OCI-LY7 (cell line): ENCODE measurements at regions not wholly inside any gene's neighbourhood (a gene's known extent, or its start where the extent isn't known, plus 50 kb on each side); places are given as distances from the start of the nearest gene placed in this dataset.

Experiments
- BruUV-seq: library from RNA; stranded (reverse); fragments of 400-500 nt; replicated peaks from 2 replicates; lab custom pipeline; 2021; lab: Mats Ljungman, UMichigan
- CTCF ChIA-PET: fragments of 300-600 bp; sonication (Branson Sonifier 250); formaldehyde crosslinking; loops from one replicate; lab custom pipeline; 2022; ENCODE audit warnings: antibody characterized with exemption; ENCODE audit not compliant: unreplicated experiment; lab: Charles Lee
- POLR2A ChIA-PET: fragments of 300-600 bp; sonication (Branson Sonifier 250); formaldehyde crosslinking; loops from one replicate; lab custom pipeline; 2022; ENCODE audit warnings: antibody characterized with exemption; lab: Charles Lee
- DNase-seq: peaks from one replicate; pipeline ENCODE4 v3.0.0-alpha.2; 2015; ENCODE audit warnings: low spot score
- H2AFZ ChIP-seq: fragments of 200-600 bp; sonication (generic), shearing (Covaris generic); 2 replicates; pipeline ENCODE4 v1.6.1; 2014; ENCODE audit warnings: mild to moderate bottlenecking, antibody characterized with exemption, low read length, moderate library complexity
- H3K27ac ChIP-seq: fragments of 200-600 bp; sonication (generic); 2 replicates; pipeline ENCODE4 v1.5.1; 2014; ENCODE audit warnings: mixed run types, low read depth, mild to moderate bottlenecking, moderate library complexity, low read length, inconsistent platforms; ENCODE audit not compliant: poor library complexity, severe bottlenecking
- H3K36me3 ChIP-seq: fragments of 200-600 bp; sonication (generic); 2 replicates; pipeline ENCODE4 v1.6.1; 2014; ENCODE audit warnings: mild to moderate bottlenecking, antibody characterized with exemption, low read length, moderate library complexity, mixed read lengths; ENCODE audit not compliant: insufficient read depth
- H3K4me1 ChIP-seq: fragments of 200-600 bp; sonication (generic); 2 replicates; pipeline ENCODE4 v1.5.1; 2014; ENCODE audit warnings: mild to moderate bottlenecking, low read length; ENCODE audit not compliant: insufficient read depth, poor library complexity, severe bottlenecking
- H3K4me2 ChIP-seq: fragments of 200-600 bp; sonication (generic); 2 replicates; pipeline ENCODE4 v1.6.1; 2014; ENCODE audit warnings: mild to moderate bottlenecking, low read length
- H3K4me3 ChIP-seq: fragments of 200-600 bp; sonication (generic); 2 replicates; pipeline ENCODE4 v1.5.1; 2014; ENCODE audit warnings: mild to moderate bottlenecking, low read depth, low read length; ENCODE audit not compliant: poor library complexity, severe bottlenecking
- H3K79me2 ChIP-seq: fragments of 200-600 bp; sonication (generic); 2 replicates; pipeline ENCODE4 v1.6.1; 2016; ENCODE audit warnings: low read depth, mild to moderate bottlenecking, low read length, moderate library complexity, mixed read lengths; ENCODE audit not compliant: insufficient read depth
- H3K9me2 ChIP-seq: fragments of 200-600 bp; sonication (generic); 2 replicates; pipeline ENCODE4 v1.6.1; 2016; ENCODE audit warnings: mild to moderate bottlenecking, low read length, mixed read lengths; ENCODE audit not compliant: insufficient read depth
- H3K9me3 ChIP-seq: fragments of 200-600 bp; sonication (generic); 2 replicates; pipeline ENCODE4 v1.6.1; 2014; ENCODE audit warnings: mild to moderate bottlenecking, mixed run types, low read length, mixed read lengths
- H4K20me1 ChIP-seq: fragments of 200-600 bp; sonication (generic); 2 replicates; pipeline ENCODE4 v1.6.1; 2014; ENCODE audit warnings: mild to moderate bottlenecking, antibody characterized with exemption, low read length, moderate library complexity, mixed read lengths; ENCODE audit not compliant: insufficient read depth
- EZH2phosphoT487 ChIP-seq: fragments of 200-600 bp; sonication (generic); IDR thresholded peaks from 2 replicates; pipeline ENCODE4 v1.6.1; 2018; ENCODE audit warnings: low read depth, borderline replicate concordance, mild to moderate bottlenecking, mixed run types, antibody characterized with exemption, low read length, moderate library complexity, mixed read lengths
- intact Hi-C: fragments of 100-400 bp; cut with micrococcal nuclease; formaldehyde crosslinking; loops from one replicate; pipeline ENCODE4 v1.10.0; 2022; ENCODE audit not compliant: unreplicated experiment
- TF ChIP-seq, protein P1 (sequence below): fragments of 200-600 bp; sonication (generic); conservative IDR thresholded peaks from 2 replicates; pipeline ENCODE4 v1.5.1; 2014; ENCODE audit warnings: mild to moderate bottlenecking, antibody characterized with exemption, low read length, moderate library complexity, mixed read lengths

DNA sequence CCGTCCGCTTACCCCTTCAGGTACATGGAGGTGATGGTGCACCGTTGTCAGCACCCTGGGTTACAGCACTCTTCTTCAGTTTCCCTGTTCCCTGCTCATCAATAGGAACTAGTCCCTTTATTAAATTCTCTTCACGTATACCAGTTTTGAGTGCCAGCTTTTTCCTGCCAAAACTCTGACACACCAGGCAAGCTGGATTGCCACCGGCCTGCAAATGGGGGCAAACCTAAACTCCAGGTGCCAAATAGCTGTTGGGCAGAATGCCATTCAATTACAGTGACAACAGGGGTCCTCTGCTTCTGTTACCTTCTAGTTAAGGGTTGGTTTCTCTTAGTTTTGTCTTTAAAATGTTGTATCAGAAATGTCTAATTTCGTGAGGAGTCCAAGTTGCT, 400.4 kb downstream of the OSTF1 start:
- POLR2A ChIA-PET, result no interaction called here
- Histone ChIP-seq H3K4me3 (no peak overlapping the region), H3K4me1 (no peaks in the 10 kb centered on the region), H3K9me2 (no peaks in the 10 kb centered on the region; the same call in 1 of the 2 replicates), H4K20me1 (no peaks in the 10 kb centered on the region), H3K36me3 (no peaks in the 10 kb centered on the region), H3K27ac (no peak overlapping the region), H3K4me2 (no peak overlapping the region), H3K79me2 (no peaks in the 10 kb centered on the region), H3K9me3 (no peaks in the 10 kb centered on the region), H2AFZ (no peak overlapping the region)
- intact Hi-C loops, result no loop called here
- BruUV-seq, result no TSS peak
- no peak for DNase-seq
- TF ChIP-seq, protein P1, sequence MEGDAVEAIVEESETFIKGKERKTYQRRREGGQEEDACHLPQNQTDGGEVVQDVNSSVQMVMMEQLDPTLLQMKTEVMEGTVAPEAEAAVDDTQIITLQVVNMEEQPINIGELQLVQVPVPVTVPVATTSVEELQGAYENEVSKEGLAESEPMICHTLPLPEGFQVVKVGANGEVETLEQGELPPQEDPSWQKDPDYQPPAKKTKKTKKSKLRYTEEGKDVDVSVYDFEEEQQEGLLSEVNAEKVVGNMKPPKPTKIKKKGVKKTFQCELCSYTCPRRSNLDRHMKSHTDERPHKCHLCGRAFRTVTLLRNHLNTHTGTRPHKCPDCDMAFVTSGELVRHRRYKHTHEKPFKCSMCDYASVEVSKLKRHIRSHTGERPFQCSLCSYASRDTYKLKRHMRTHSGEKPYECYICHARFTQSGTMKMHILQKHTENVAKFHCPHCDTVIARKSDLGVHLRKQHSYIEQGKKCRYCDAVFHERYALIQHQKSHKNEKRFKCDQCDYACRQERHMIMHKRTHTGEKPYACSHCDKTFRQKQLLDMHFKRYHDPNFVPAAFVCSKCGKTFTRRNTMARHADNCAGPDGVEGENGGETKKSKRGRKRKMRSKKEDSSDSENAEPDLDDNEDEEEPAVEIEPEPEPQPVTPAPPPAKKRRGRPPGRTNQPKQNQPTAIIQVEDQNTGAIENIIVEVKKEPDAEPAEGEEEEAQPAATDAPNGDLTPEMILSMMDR, result no peak
- TF ChIP-seq EZH2phosphoT487, result no peak
- CTCF ChIA-PET, result no interaction called here

DNA sequence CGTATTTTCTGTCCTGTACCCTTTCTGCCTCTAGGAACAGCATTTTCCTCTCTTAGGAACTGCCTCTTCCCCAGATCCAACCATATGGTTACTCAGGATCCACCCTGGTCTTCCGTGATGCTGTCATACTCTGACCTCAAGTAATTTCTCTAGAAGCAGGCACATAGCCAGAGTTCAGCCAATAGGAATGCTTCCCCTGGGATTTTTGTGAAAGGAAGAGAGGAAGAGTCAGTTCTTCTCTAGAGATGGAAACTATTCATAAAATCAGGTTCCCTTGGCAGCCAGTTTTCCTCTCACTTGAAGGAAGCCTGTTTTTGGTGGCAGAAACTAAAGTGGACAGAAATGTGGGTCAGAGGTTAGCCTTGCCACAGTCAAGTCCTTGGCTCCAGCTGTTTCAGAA, 400.1 kb upstream of the PCSK5 start:
- DNase-seq, result no peak
- Histone ChIP-seq H3K4me3 (no peak overlapping the region), H3K9me3 (no peaks in the 10 kb centered on the region), H2AFZ (no peak overlapping the region), H3K4me1 (no peaks in the 10 kb centered on the region), H3K27ac (no peak overlapping the region), H3K4me2 (no peak overlapping the region), H3K36me3 (no peaks in the 10 kb centered on the region), H3K79me2 (no peaks in the 10 kb centered on the region), H3K9me2 (no peaks in the 10 kb centered on the region), H4K20me1 (no peaks in the 10 kb centered on the region)
- no TSS peak for BruUV-seq
- TF ChIP-seq, protein P1, result no peak
- no peak for TF ChIP-seq EZH2phosphoT487
- POLR2A ChIA-PET, result no interaction called here
- CTCF ChIA-PET, result no interaction called here
- intact Hi-C loops, result no loop called here

DNA sequence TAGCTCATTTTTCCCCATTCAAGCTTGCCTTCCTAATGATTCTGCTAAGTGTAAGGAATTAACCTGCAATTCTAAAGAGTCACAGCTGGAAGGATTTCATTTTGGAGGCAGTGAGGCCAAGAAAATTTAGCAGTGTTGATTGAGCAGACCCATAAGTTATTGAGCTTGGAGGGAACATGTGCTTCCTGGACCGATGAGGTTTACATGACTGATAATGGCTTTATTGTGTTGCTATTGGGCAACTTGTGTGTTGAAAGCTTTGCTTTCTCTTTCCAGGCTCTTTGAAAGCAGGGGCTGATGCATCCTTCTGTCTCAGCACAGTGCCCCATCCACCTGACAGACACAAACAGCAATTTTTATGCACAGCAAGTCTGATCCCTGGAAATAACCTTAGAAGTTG, 398.9 kb upstream of the PCSK5 start:
- TF ChIP-seq, protein P1, result no peak
- TF ChIP-seq EZH2phosphoT487, result no peak
- H4K20me1 ChIP-seq, result no peaks in the 10 kb centered on the region
- no peak overlapping the region for H2AFZ ChIP-seq
- ChIA-PET POLR2A (no interaction called here), CTCF (no interaction called here)
- no peak overlapping the region for H3K27ac ChIP-seq
- H3K4me1 ChIP-seq, result no peaks in the 10 kb centered on the region
- H3K9me3 ChIP-seq, result no peaks in the 10 kb centered on the region
- no peaks in the 10 kb centered on the region for H3K36me3 ChIP-seq
- no peak overlapping the region for H3K4me3 ChIP-seq
- no peak for DNase-seq
- no peak overlapping the region for H3K4me2 ChIP-seq
- H3K79me2 ChIP-seq, result no peaks in the 10 kb centered on the region
- no peaks in the 10 kb centered on the region for H3K9me2 ChIP-seq
- no TSS peak for BruUV-seq
- intact Hi-C loops, result no loop called here
